Lung (tissue), 11 donors: ENCODE measurements at regions not wholly inside any gene's neighbourhood (a gene's known extent, or its start where the extent isn't known, plus 50 kb on each side); places are given as distances from the start of the nearest gene placed in this dataset.
A peak's percentile ranks its signal among the peaks of the same experiment; 100 is the strongest.

ENCODE experiments used
- ATAC-seq: fragments of 200-7000 bp; cut with Tn5 transposase; one replicate; pipeline ENCODE4 v1.9.1; 2020; ENCODE audit warnings: moderate number of reproducible peaks; ENCODE audit not compliant: insufficient read depth, low FRiP score
- DNase-seq, 3 donors: peaks; one replicate each; pipeline ENCODE4 v3.0.0-alpha.2; 2013 to 2017
- H3K27ac ChIP-seq, 2 donors: one replicate each; pipeline ENCODE4 v1.5.1; 2013; ENCODE audit warnings: mild to moderate bottlenecking in 2 of 2, moderate library complexity in 2 of 2, control low read depth in 1 of 2, inconsistent platforms in 1 of 2, low read depth in 1 of 2, low read length in 1 of 2
- H3K27me3 ChIP-seq, 3 donors: one replicate each; pipeline ENCODE4 v1.5.1; 2013; ENCODE audit warnings: low read length in 2 of 3; ENCODE audit not compliant: control insufficient read depth in 3 of 3, insufficient read depth in 3 of 3
- H3K36me3 ChIP-seq, 4 donors: one replicate each; pipeline ENCODE4 v1.5.1; 2013; ENCODE audit warnings: low read length in 4 of 4, mild to moderate bottlenecking in 1 of 4, moderate library complexity in 1 of 4; ENCODE audit not compliant: control insufficient read depth in 4 of 4, insufficient read depth in 4 of 4
- H3K4me1 ChIP-seq, 5 donors: one replicate each; pipeline ENCODE4 v1.5.1; 2013; ENCODE audit warnings: low read length in 5 of 5, mild to moderate bottlenecking in 2 of 5, moderate library complexity in 1 of 5; ENCODE audit not compliant: control insufficient read depth in 5 of 5, insufficient read depth in 5 of 5
- H3K4me3 ChIP-seq: one replicate; pipeline ENCODE4 v1.5.1; 2013; ENCODE audit warnings: mild to moderate bottlenecking, control low read depth, moderate library complexity
- H3K9ac ChIP-seq, 2 donors: one replicate each; pipeline ENCODE4 v1.5.1; 2013; ENCODE audit warnings: low read length in 2 of 2, control low read depth in 1 of 2; ENCODE audit not compliant: insufficient read depth in 1 of 2
- H3K9me3 ChIP-seq, 4 donors: one replicate each; pipeline ENCODE4 v1.5.1; 2013; ENCODE audit warnings: low read length in 3 of 4, mild to moderate bottlenecking in 1 of 4, moderate library complexity in 1 of 4; ENCODE audit not compliant: control insufficient read depth in 4 of 4, insufficient read depth in 3 of 4
- CTCF ChIP-seq: IDR thresholded peaks from 2 replicates; pipeline ENCODE4 v1.5.1; 2012; ENCODE audit warnings: mild to moderate bottlenecking; ENCODE audit errors: control extremely low read depth, extremely low read depth
- WGBS, 2 donors: extraction: QIAGEN DNeasy Blood & Tissue Kit; methylation state at CpG; one replicate each; pipeline ENCODE4 v1.1.7; 2013; 5-methylcytosine and 5-hydroxymethylcytosine counted together
- donor health status: control.
- donor health status: control.
- donor health status: Bipolar disorder and iron deficiency.
- donor health status: healthy.
- donor health status: DM: yes; HTN: yes; CAD: no.

- peaks cover 0 to 3% (median 0%) of the 10 kb centered on the region in 4 donors for H3K9me3 ChIP-seq
- no peak overlapping the region for H3K27ac ChIP-seq
- no peak for DNase-seq
- H3K9ac ChIP-seq, result no peak overlapping the region
- no peak for TF ChIP-seq CTCF
- no peak for ATAC-seq
- 84 to 89% methylated on average over 22 of the region's 22 CpGs for WGBS, 2 donors
- no peaks in the 10 kb centered on the region for H3K27me3 ChIP-seq
- H3K4me3 ChIP-seq, result no peak overlapping the region
- peaks cover 0 to 30% (median 8%) of the 10 kb centered on the region in 5 donors for H3K4me1 ChIP-seq
- no peaks in the 10 kb centered on the region for H3K36me3 ChIP-seq
Observed at GRCh38 chr7:139561-140243, 52.7 kb upstream of the FAM20C start.

GRCh38 chr7:140996-141395 is 51.4 kb upstream of the FAM20C start:
- no peak overlapping the region for H3K9ac ChIP-seq
- no peak overlapping the region for H3K4me3 ChIP-seq
- H3K27me3 ChIP-seq, result no peaks in the 10 kb centered on the region
- H3K36me3 ChIP-seq, result no peaks in the 10 kb centered on the region
- TF ChIP-seq CTCF, result no peak
- H3K9me3 ChIP-seq, result peaks cover 0 to 3% (median 0%) of the 10 kb centered on the region in 4 donors
- 68 to 88% methylated on average over 6 of the region's 6 CpGs for WGBS, 2 donors
- no peak overlapping the region for H3K27ac ChIP-seq
- H3K4me1 ChIP-seq, result peaks cover 0 to 30% (median 8%) of the 10 kb centered on the region in 5 donors
- DNase-seq (no peak), ATAC-seq (no peak)

GRCh38 chr7:142248-142941 is 50.0 kb upstream of the FAM20C start:
- 79 to 86% methylated on average over 12 of the region's 12 CpGs for WGBS, 2 donors

More at GRCh38 chr7:142248-142941, 50.0 kb upstream of the FAM20C start:
- no peaks in the 10 kb centered on the region for H3K27me3 ChIP-seq
- H3K27ac ChIP-seq, result peak overlapping the region; percentile 11 to 36
- no peak overlapping the region for H3K9ac ChIP-seq
- ATAC-seq (peak; percentile 41), DNase-seq (peak; percentile 77 to 90 (median 87))
- TF ChIP-seq CTCF, result no peak
- no peak overlapping the region for H3K4me3 ChIP-seq
- no peaks in the 10 kb centered on the region for H3K36me3 ChIP-seq
- peaks cover 0 to 3% (median 0%) of the 10 kb centered on the region in 4 donors for H3K9me3 ChIP-seq
- peaks cover 0 to 30% (median 8%) of the 10 kb centered on the region in 5 donors for H3K4me1 ChIP-seq
